ENCODE measurements at regions not wholly inside any gene's neighbourhood (a gene's known extent, or its start where the extent isn't known, plus 50 kb on each side); places are given as distances from the start of the nearest gene placed in this dataset.

DNA sequence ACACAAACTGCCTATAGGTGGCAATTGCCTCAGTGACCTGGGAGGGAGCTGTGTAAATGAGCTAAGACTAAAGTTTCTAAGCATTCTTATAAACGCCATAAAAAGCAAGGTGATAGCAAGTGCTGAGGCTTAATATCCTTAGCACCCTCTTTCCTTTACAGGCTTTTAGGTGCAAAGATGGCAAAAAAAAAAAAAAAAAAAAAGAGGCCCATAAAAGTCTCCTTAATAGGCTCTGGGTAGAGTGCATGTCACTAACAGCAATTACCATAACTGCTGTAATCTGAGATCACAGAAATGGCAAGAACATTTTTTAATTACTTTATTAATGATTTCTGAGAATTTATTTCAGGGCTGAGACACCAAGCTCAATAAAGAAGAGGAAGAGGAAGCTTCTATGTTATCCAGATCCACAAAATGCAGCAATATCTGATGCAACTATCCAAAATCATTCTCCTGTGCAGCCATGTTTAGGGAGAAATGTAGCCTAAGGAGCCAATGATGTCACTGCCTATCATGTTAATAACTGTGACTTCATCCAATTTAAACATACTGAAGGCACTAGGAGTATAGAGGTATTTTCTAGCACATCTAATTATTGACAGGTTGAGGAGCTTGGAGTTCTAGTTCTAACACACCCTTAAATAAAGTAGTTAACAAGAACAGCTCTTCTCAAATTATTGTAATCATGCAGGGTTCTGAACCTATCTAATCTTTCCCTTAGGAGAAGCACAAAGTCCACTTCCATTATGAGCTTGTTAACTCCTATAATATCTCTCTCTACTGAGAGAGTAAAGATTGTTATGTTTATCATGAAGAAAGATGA is 804.3 kb upstream of the ACVR2A start:
- Mint-ChIP-seq H3K36me3 (ENCODE audit: low read depth) (no peaks in the 10 kb centered on the region), H3K4me1 (ENCODE audit: low read depth) (no peaks in the 10 kb centered on the region), H3K27ac (ENCODE audit: unreplicated experiment) (no peak overlapping the region), H3K4me3 (ENCODE audit: unreplicated experiment) (no peak overlapping the region), H3K9me3 (ENCODE audit: low read depth) (no peaks in the 10 kb centered on the region), H3K27me3 (ENCODE audit: low read depth) (no peaks in the 10 kb centered on the region)
- TF ChIP-seq, protein P1, sequence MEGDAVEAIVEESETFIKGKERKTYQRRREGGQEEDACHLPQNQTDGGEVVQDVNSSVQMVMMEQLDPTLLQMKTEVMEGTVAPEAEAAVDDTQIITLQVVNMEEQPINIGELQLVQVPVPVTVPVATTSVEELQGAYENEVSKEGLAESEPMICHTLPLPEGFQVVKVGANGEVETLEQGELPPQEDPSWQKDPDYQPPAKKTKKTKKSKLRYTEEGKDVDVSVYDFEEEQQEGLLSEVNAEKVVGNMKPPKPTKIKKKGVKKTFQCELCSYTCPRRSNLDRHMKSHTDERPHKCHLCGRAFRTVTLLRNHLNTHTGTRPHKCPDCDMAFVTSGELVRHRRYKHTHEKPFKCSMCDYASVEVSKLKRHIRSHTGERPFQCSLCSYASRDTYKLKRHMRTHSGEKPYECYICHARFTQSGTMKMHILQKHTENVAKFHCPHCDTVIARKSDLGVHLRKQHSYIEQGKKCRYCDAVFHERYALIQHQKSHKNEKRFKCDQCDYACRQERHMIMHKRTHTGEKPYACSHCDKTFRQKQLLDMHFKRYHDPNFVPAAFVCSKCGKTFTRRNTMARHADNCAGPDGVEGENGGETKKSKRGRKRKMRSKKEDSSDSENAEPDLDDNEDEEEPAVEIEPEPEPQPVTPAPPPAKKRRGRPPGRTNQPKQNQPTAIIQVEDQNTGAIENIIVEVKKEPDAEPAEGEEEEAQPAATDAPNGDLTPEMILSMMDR (IDR thresholded peaks at IDR 0.05): no peak
- no peak for DNase-seq (ENCODE audit: low spot score)

DNA sequence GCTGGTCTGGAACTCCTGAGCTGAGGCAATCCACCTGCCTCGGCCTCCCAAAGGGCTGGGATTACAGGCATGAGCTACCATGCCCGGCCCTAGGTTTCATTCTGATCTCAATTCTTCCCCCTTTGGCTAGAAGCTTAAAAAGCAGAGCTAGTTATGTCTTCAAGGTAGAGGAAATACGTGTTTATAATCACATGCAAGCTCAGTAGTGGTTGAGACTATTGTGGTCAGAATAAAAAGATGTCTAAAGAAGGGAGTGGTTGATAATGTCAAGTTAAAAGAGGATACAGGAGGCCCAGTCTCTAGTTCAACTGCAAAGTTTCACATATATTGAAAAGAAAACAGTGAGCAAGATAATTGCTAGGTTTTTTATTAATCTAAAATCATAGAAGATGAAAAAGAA is 807.8 kb upstream of the ACVR2A start:
- H3K4me3 Mint-ChIP-seq (ENCODE audit: unreplicated experiment): no peak overlapping the region
- no peaks in the 10 kb centered on the region for H3K36me3 Mint-ChIP-seq (ENCODE audit: low read depth)
- H3K4me1 Mint-ChIP-seq (ENCODE audit: low read depth): peaks cover 8% of the 10 kb centered on the region
- DNase-seq (ENCODE audit: low spot score): no peak
- no peaks in the 10 kb centered on the region for H3K9me3 Mint-ChIP-seq (ENCODE audit: low read depth)
- no peak overlapping the region for H3K27ac Mint-ChIP-seq (ENCODE audit: unreplicated experiment)
- no peaks in the 10 kb centered on the region for H3K27me3 Mint-ChIP-seq (ENCODE audit: low read depth)
- TF ChIP-seq, protein P1 (IDR thresholded peaks at IDR 0.05): no peak

DNA sequence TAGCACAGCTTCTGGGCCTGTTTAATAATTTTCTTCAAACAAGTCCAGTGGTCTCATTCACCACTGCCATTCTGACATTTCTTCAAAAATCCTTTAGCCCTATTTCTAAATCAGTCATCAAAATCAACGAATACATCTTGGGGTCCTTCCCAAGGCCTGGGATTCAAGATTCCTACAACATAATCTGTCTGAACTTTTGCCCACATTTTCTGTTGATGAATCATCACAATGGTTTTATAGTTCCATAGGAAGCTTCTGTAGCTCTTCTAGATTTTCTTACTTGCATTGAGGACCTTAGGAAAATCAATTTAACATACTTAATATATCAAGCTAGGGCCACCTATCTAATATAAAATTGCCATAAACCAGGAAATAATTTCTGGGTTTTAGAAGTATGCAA is 811.8 kb upstream of the ACVR2A start:
- Mint-ChIP-seq H3K4me3 (ENCODE audit: unreplicated experiment) (no peak overlapping the region), H3K27ac (ENCODE audit: unreplicated experiment) (no peak overlapping the region), H3K4me1 (ENCODE audit: low read depth) (peaks cover 15% of the 10 kb centered on the region), H3K36me3 (ENCODE audit: low read depth) (no peaks in the 10 kb centered on the region), H3K9me3 (ENCODE audit: low read depth) (no peaks in the 10 kb centered on the region), H3K27me3 (ENCODE audit: low read depth) (no peaks in the 10 kb centered on the region)
- no peak for DNase-seq (ENCODE audit: low spot score)
- TF ChIP-seq, protein P1 (IDR thresholded peaks at IDR 0.05): no peak

DNA sequence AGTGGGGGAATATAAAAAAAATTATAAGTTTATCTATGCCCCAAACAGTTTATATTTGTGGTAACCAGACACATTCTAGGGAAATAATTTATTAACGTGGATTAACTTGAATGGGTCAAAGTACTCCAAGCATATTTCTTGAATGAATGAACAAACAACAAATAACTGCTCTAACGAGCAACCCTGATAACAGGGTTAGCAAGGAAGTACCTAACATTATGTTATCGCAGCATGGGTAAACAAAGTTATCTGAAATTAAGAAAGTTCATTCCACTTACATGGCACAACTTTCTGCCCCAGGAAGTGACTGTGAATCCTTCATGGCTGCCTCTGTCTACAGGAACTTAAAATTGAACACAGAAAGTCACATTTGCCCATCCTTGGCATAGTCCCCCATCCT is 812.9 kb upstream of the ACVR2A start:
- H3K4me1 Mint-ChIP-seq (ENCODE audit: low read depth): peaks cover 15% of the 10 kb centered on the region
- no peaks in the 10 kb centered on the region for H3K36me3 Mint-ChIP-seq (ENCODE audit: low read depth)
- TF ChIP-seq, protein P1 (IDR thresholded peaks at IDR 0.05): no peak
- DNase-seq (ENCODE audit: low spot score): no peak
- no peaks in the 10 kb centered on the region for H3K27me3 Mint-ChIP-seq (ENCODE audit: low read depth)
- H3K9me3 Mint-ChIP-seq (ENCODE audit: low read depth): no peaks in the 10 kb centered on the region
- H3K27ac Mint-ChIP-seq (ENCODE audit: unreplicated experiment): no peak overlapping the region
- no peak overlapping the region for H3K4me3 Mint-ChIP-seq (ENCODE audit: unreplicated experiment)

DNA sequence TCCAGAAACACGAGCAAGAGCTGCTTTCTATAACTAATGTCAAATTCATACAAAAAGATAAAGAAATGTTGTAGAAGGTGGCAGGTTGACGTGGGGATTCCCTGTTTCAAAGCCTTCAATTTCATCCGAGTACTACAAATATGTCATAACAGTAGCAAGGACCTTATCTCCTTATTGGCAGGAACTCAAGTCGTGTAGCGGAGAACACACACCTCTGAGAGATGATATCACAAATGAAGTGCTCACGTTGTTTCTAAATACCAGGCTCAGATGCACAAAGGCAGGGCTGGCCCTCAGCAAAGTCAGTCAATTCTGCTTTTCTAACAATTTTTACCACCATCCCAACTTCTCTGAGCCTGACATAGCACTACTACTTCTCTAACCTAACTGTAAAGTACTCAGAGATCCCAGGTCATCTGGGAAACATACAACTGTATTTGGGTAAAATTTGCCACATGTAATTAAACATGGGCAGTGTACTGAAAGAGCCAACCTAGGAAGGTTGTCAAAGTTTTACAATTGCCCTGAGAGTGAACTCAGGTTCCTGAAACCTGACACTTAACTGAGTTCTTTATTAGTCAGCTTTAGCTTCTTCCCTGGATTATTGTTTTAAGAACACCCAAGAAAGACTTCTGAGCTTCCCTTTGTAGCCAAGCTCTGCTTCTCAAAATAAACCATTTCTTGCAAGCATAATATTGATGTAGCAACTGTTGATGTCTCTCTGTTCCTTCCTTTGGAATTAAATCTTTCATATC is 813.7 kb upstream of the ACVR2A start:
- Mint-ChIP-seq H3K36me3 (ENCODE audit: low read depth) (no peaks in the 10 kb centered on the region), H3K27me3 (ENCODE audit: low read depth) (no peaks in the 10 kb centered on the region), H3K9me3 (ENCODE audit: low read depth) (no peaks in the 10 kb centered on the region), H3K4me3 (ENCODE audit: unreplicated experiment) (no peak overlapping the region), H3K27ac (ENCODE audit: unreplicated experiment) (no peak overlapping the region), H3K4me1 (ENCODE audit: low read depth) (peaks cover 22% of the 10 kb centered on the region)
- TF ChIP-seq, protein P1 (IDR thresholded peaks at IDR 0.05): no peak
- DNase-seq (ENCODE audit: low spot score): no peak
